Endodermal cell (in vitro differentiated cells): ENCODE measurements at regions not wholly inside any gene's neighbourhood (a gene's known extent, or its start where the extent isn't known, plus 50 kb on each side); places are given as distances from the start of the nearest gene placed in this dataset.

ENCODE experiments used
- DNase-seq: peaks from one replicate; pipeline ENCODE4 v3.0.0-alpha.2; 2017
- H3K27ac ChIP-seq: 2 replicates; pipeline ENCODE4 v1.5.1; 2013; ENCODE audit warnings: mild to moderate bottlenecking, low read depth, low read length, moderate library complexity
- H3K27me3 ChIP-seq: 2 replicates; pipeline ENCODE4 v1.6.1; 2013; ENCODE audit warnings: mild to moderate bottlenecking, low read length, moderate library complexity; ENCODE audit not compliant: insufficient read depth, control insufficient read depth, poor library complexity, severe bottlenecking
- H3K36me3 ChIP-seq: 2 replicates; pipeline ENCODE4 v1.7.0; 2013; ENCODE audit warnings: mild to moderate bottlenecking, low read length, moderate library complexity; ENCODE audit not compliant: control insufficient read depth, insufficient read depth
- H3K4me1 ChIP-seq: one replicate; pipeline ENCODE4 v1.7.0; 2013; ENCODE audit warnings: low read length; ENCODE audit not compliant: control insufficient read depth, insufficient read depth
- H3K4me3 ChIP-seq: 2 replicates; pipeline ENCODE4 v1.5.1; 2013; ENCODE audit warnings: mild to moderate bottlenecking, low read length, moderate library complexity
- H3K9ac ChIP-seq: 2 replicates; pipeline ENCODE4 v1.6.1; 2013; ENCODE audit warnings: mild to moderate bottlenecking, low read length, moderate library complexity; ENCODE audit not compliant: poor library complexity, severe bottlenecking; ENCODE audit errors: extremely low read depth
- H3K9me3 ChIP-seq: 2 replicates; pipeline ENCODE4 v1.6.1; 2013; ENCODE audit warnings: mild to moderate bottlenecking, low read length, moderate library complexity; ENCODE audit not compliant: control insufficient read depth
- H3K27ac Mint-ChIP-seq: 2 replicates; pipeline ENCODE4 v1.8.0; 2020; ENCODE audit warnings: mixed read lengths
- H3K27me3 Mint-ChIP-seq: 2 replicates; pipeline ENCODE4 v1.8.0; 2021; ENCODE audit warnings: mild to moderate bottlenecking, mixed read lengths; ENCODE audit not compliant: insufficient read depth
- H3K36me3 Mint-ChIP-seq: 2 replicates; pipeline ENCODE4 v1.8.0; 2020; ENCODE audit warnings: low read depth, mixed read lengths
- H3K4me1 Mint-ChIP-seq: 2 replicates; pipeline ENCODE4 v1.8.0; 2020; ENCODE audit warnings: mixed read lengths
- H3K4me3 Mint-ChIP-seq: 2 replicates; pipeline ENCODE4 v1.8.0; 2020; ENCODE audit warnings: mild to moderate bottlenecking, moderate library complexity, mixed read lengths
- H3K9me3 Mint-ChIP-seq: 2 replicates; pipeline ENCODE4 v1.8.0; 2020; ENCODE audit warnings: mild to moderate bottlenecking, mixed read lengths
- CTCF ChIP-seq: fragments of 200-600 bp; sonication (generic); conservative IDR thresholded peaks from 2 replicates; pipeline ENCODE4 v1.5.0; 2021; ENCODE audit warnings: antibody characterized with exemption, mild to moderate bottlenecking
- WGBS, 2 experiments: methylation state at CpG; one replicate each; pipeline versions ENCODE4 v1.1.5 to v1.1.7; 2013; ENCODE audit warnings: missing lambda C conversion rate in 2 of 2, mixed read lengths in 1 of 2; ENCODE audit not compliant: insufficient coverage in 1 of 2, insufficient read length in 1 of 2; 5-methylcytosine and 5-hydroxymethylcytosine counted together

GRCh38 chr16:5541356-5541755, 443.8 kb upstream of the EEF2KMT start:
- Mint-ChIP-seq H3K36me3 (no peaks in the 10 kb centered on the region), H3K4me3 (peak overlapping the region; percentile 4), H3K27me3 (peaks cover 4% of the 10 kb centered on the region), H3K9me3 (peaks cover 10% of the 10 kb centered on the region), H3K4me1 (peaks cover 24% of the 10 kb centered on the region), H3K27ac (peak overlapping the region; percentile 79)
- no peaks in the 10 kb centered on the region for H3K27me3 ChIP-seq
- H3K9ac ChIP-seq: no peak overlapping the region
- peak overlapping the region; percentile 47 for H3K4me3 ChIP-seq
- no peak for TF ChIP-seq CTCF
- H3K4me1 ChIP-seq: peaks cover 5% of the 10 kb centered on the region
- 27% methylated on average over 3 of the region's 3 CpGs; no CpG with 5 or more reads in 1 of the 2 experiments for WGBS, 2 experiments
- no peaks in the 10 kb centered on the region for H3K36me3 ChIP-seq
- H3K27ac ChIP-seq: no peak overlapping the region
- DNase-seq: peak; percentile 51
- H3K9me3 ChIP-seq: peaks cover 14% of the 10 kb centered on the region

GRCh38 chr16:5537347-5537746, 439.8 kb upstream of the EEF2KMT start:
- H3K4me3 ChIP-seq: no peak overlapping the region
- DNase-seq: no peak
- H3K27ac Mint-ChIP-seq: no peak overlapping the region
- H3K27ac ChIP-seq: no peak overlapping the region
- 100% methylated on average over 1 of the region's 1 CpG; no CpG with 5 or more reads in 1 of the 2 experiments for WGBS, 2 experiments
- peaks cover 20% of the 10 kb centered on the region for H3K9me3 Mint-ChIP-seq
- peaks cover 5% of the 10 kb centered on the region for H3K4me1 ChIP-seq
- no peak overlapping the region for H3K4me3 Mint-ChIP-seq
- H3K36me3 ChIP-seq: no peaks in the 10 kb centered on the region
- H3K9ac ChIP-seq: no peak overlapping the region
- H3K9me3 ChIP-seq: peaks cover 23% of the 10 kb centered on the region
- H3K27me3 ChIP-seq: no peaks in the 10 kb centered on the region
- TF ChIP-seq CTCF: no peak
- H3K27me3 Mint-ChIP-seq: peaks cover 23% of the 10 kb centered on the region
- H3K36me3 Mint-ChIP-seq: no peaks in the 10 kb centered on the region
- peaks cover 19% of the 10 kb centered on the region for H3K4me1 Mint-ChIP-seq

DNA sequence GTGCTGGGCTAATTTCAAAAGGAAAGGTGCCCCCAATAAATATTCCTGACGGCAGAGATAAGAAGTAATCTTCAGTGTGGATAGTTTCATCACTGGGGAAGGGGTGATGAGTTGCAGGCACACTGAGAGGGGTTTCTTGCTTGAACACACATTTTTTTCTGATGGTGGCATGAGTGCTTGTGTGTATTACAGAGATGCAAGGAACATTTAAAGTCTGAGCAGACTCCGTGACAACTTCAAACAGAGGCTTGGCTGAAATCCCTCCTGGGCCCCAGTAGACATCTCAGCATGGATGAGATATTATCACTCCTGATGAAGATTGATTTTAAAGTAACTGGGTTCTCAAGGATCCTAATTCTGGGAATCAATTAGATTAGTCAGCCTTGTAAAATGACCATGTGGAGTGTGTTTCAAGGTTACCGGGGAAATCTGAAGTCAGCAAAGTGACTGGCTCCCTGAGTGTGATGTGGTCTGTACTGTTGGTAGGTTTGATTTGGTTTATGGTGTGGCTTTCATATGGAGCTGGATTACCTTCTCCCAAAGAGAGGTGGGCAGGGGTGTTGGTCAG, 435.8 kb upstream of the EEF2KMT start:
- no peaks in the 10 kb centered on the region for H3K36me3 ChIP-seq
- no peak overlapping the region for H3K27ac Mint-ChIP-seq
- H3K4me1 Mint-ChIP-seq: no peaks in the 10 kb centered on the region
- no peak overlapping the region for H3K9ac ChIP-seq
- H3K27me3 ChIP-seq: no peaks in the 10 kb centered on the region
- H3K27me3 Mint-ChIP-seq: peaks cover 29% of the 10 kb centered on the region
- H3K4me3 Mint-ChIP-seq: no peak overlapping the region
- no peak for DNase-seq
- H3K9me3 Mint-ChIP-seq: peaks cover 22% of the 10 kb centered on the region
- H3K36me3 Mint-ChIP-seq: no peaks in the 10 kb centered on the region
- H3K9me3 ChIP-seq: peaks cover 23% of the 10 kb centered on the region
- TF ChIP-seq CTCF: no peak
- H3K4me1 ChIP-seq: no peaks in the 10 kb centered on the region
- WGBS, 2 experiments: 90 to 92% methylated on average over 2 to 3 of the region's 3 CpGs
- no peak overlapping the region for H3K4me3 ChIP-seq
- no peak overlapping the region for H3K27ac ChIP-seq
